Kidney capillary endothelial cell (primary cell): ENCODE measurements at regions not wholly inside any gene's neighbourhood (a gene's known extent, or its start where the extent isn't known, plus 50 kb on each side); places are given as distances from the start of the nearest gene placed in this dataset.

Source experiments
- DNase-seq: peaks from one replicate; pipeline ENCODE4 v3.0.0-alpha.2; 2018; ENCODE audit warnings: low spot score

GRCh38 chr11:26162291-26162690, 169.6 kb upstream of the ANO3 start:
- DNase-seq: no peak

- DNase-seq: no peak
Measured at GRCh38 chr11:26186389-26186788, 145.5 kb upstream of the ANO3 start.

- no peak for DNase-seq
Measured at GRCh38 chr11:26187639-26188038, 144.3 kb upstream of the ANO3 start.

- DNase-seq: no peak
Measured at GRCh38 chr11:26188554-26188953, 143.4 kb upstream of the ANO3 start.

- DNase-seq: no peak
Measured at GRCh38 chr11:26191193-26191592, 140.7 kb upstream of the ANO3 start.

- no peak for DNase-seq
Measured at GRCh38 chr11:26193694-26194365, 138.1 kb upstream of the ANO3 start.

- no peak for DNase-seq
Measured at GRCh38 chr11:26194881-26195280, 137.0 kb upstream of the ANO3 start.

GRCh38 chr11:26198532-26199096, 133.3 kb upstream of the ANO3 start:
- DNase-seq: no peak

- DNase-seq: no peak
Measured at GRCh38 chr11:26199331-26200095, 132.4 kb upstream of the ANO3 start.

GRCh38 chr11:26201411-26201810, 130.5 kb upstream of the ANO3 start:
- DNase-seq: peak; percentile 4

GRCh38 chr11:26202754-26203153, 129.2 kb upstream of the ANO3 start:
- no peak for DNase-seq

GRCh38 chr11:26204101-26204500, 127.8 kb upstream of the ANO3 start:
- no peak for DNase-seq

GRCh38 chr11:26204839-26205238, 127.1 kb upstream of the ANO3 start:
- no peak for DNase-seq

- DNase-seq: no peak
Measured at GRCh38 chr11:26219183-26220117, 112.5 kb upstream of the ANO3 start.

GRCh38 chr11:26225646-26226045, 106.3 kb upstream of the ANO3 start:
- DNase-seq: no peak

- DNase-seq: peak; percentile 90
Measured at GRCh38 chr11:26227301-26227746, 104.6 kb upstream of the ANO3 start.

- no peak for DNase-seq
Measured at GRCh38 chr11:26227883-26228502, 103.9 kb upstream of the ANO3 start.

- DNase-seq: peak; percentile 46
Measured at GRCh38 chr11:26228778-26229177, 103.2 kb upstream of the ANO3 start.

GRCh38 chr11:26229257-26229656, 102.7 kb upstream of the ANO3 start:
- peak; percentile 80 for DNase-seq

- peak; percentile 23 for DNase-seq
Measured at GRCh38 chr11:26229981-26230380, 101.9 kb upstream of the ANO3 start.

- peak; percentile 88 for DNase-seq
Measured at GRCh38 chr11:26231252-26231661, 100.7 kb upstream of the ANO3 start.

- DNase-seq: peak; percentile 65
Measured at GRCh38 chr11:26234451-26234850, 97.5 kb upstream of the ANO3 start.
